HuH-7 (cell line): ENCODE measurements at regions not wholly inside any gene's neighbourhood (a gene's known extent, or its start where the extent isn't known, plus 50 kb on each side); places are given as distances from the start of the nearest gene placed in this dataset.
A peak's percentile ranks its signal among the peaks of the same experiment; 100 is the strongest.
"Not testable (repeated sequence)": the region's sequence is repeated elsewhere in the genome, so short reads cannot be mapped to it uniquely, and the experiment has no call there.

Experiments
- DNase-seq: peaks from one replicate; pipeline ENCODE4 v3.0.0; 2011; ENCODE audit warnings: low spot score

DNA sequence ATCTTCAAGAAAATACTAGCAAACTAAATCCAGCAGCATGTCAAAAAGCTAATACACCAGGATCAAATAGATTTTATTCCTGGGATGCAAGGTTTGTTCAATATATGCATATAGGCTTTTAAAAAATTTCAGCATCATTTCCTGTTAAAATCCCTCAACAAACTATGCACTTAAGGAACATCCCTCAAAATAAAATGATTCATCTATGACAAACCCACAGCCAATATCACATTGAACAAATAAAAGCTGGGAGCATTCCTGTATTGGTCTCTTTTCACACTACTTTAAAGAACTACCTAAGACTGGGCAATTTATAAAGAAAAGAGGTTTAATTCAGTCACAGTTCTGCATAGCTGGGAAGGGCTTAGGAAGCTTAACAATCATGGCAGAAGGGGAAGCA, 726.7 kb downstream of the GRXCR1 start:
- DNase-seq = no peak

DNA sequence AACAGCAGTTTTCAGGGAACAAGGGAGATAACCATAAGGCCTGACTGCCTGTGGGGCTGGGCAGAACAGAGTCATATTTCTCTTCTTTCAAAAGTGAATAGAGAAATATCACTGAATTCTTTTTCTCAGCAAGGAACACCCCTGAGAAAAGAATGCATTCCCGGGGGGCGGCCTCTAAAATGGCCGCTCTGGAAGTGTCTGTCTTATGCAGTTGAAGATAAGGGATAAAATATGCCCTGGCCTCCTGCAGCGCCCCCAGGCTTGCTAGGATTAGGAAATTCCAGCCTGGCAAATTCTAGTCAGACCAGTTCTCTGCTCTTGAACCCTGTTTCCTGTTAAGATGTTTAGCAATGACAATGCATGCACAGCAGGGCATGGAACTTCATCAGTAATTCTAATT, 745.4 kb downstream of the GRXCR1 start:
- not testable (repeated sequence) for DNase-seq

DNA sequence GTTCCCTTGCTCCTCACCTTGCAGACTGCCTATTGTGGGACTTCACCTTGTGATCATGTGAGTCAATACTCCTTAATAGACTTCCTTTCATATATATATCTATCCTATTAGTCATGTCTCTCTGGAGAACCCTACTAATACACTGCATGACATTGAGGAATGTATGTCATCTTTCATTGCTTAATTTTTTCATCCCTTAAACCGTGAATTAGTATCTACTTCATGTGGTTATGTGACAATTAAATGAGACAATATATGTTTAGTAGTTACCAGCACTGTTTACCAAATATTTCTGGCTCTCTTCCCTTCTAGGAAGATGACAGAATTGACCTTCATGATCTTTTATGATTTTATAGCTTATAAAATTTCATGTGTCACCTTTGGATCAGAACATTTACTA, 759.5 kb downstream of the GRXCR1 start:
- no peak for DNase-seq

DNA sequence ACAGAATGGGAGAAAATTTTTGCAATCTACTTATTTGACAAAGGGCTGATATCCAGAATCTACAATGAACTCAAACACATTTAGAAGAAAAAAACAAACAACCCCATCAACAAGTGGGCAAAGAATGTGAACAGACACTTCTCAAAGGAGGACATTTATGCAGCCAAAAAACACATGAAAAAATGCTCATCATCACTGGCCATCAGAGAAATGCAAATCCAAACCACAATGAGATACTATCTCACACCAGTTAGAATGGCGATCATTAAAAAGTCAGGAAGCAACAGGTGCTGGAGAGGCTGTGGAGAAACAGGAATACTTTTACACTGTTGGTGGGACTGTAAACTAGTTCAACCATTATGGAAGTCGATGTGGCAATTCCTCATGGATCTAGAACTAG, 767.0 kb downstream of the GRXCR1 start:
- not testable (repeated sequence) for DNase-seq

DNA sequence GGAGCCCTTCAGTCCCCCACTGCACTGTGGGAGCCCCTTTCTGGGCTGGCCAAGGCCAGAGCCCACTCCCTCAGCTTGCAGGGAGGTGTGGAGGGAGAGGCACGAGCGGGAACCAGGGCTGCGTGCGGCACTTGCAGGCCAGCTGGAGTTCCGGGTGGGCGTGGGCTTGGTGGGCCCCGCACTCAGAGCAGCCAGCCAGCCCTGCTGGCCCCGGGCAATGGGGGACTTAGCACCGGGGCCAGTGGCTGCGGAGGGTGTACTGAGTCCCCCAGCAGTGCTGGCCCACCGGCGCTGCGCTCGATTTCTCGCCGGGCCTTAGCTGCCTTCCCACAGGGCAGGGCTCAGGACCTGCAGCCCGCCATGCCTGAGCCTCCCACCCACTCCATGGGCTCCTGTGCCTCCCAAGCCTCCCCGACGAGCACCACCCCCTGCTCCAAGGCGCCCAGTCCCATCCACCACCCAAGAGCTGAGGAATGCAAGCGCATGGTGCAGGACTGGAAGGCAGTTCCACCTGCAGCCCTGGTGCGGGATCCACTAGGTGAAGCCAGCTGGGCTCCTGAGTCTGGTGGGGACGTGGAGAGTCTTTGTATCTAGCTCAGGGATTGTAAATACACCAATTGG, 776.2 kb downstream of the KCTD8 start:
- not testable (repeated sequence) for DNase-seq

DNA sequence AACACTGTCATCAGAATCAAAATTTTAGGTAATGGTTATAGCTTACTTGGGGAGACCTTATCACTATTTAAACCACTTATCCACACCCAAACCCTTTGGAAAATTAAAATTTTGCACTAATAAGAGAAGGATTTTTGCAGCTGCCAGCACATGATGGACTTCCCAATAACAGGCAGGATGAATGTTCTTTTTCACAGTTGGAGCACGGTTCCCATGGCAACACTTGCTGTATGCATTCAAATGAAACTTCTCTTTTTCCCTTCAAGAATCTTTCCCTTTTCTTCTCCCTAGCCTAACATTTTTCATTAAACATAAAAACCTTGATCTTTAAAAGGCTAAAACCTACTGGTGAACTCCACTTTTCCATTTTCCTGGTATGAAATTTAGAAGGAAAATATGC, 768.2 kb downstream of the KCTD8 start:
- no peak for DNase-seq

DNA sequence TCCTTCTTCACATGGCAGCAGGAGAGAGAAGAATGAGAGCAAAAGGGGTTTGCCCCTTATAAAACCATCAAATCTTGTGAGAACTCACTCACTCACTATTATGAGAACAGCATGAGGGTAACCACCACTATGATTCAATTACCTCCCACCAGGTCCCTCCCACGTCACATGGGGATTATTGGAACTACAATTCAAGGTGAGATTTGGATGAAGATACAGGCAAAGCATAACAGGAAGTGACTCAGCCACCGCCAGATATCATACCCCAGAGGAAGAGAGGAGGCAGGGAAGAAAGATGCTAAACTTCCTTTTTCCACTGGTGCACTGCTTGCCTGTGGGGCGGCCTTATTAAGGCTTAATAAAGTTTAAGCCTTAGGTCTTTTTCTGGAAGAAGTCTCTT, 766.1 kb downstream of the KCTD8 start:
- no peak for DNase-seq

DNA sequence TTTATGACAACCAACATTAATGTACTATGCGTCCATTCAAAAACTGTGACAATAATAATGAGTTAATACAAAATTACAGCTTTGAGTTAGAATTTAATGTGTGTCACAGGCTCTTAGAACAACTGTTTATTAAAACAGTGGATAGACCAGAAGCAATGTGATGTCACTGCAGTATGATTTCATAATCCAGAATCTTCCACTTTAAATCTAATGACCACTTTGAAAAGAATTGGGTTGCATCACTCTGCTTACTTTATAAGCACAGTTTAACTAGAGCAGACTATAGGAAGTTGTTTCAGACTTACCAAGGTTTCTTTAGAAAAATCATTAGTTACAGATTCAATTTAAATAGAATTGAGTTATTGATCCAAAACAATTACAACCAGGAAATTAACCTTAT, 758.5 kb downstream of the KCTD8 start:
- DNase-seq = no peak

DNA sequence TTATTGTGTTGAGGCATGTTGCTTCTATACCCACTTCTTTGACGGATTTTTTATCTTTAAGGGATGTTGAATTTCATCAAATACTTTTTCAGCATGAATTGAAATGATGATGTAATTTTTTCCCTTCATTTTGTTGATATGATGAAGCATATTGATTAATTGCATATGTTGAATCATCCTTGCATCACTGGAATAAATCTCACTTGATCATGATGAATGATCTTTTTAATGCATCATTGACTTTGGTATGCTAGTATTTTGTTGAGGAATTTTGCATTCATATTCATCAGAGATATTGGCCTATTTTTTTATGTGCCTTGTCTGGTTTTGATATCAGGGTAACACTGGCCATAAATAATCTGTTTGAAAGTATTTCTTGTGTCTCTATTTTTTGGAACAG, 754.7 kb downstream of the KCTD8 start:
- no peak for DNase-seq

DNA sequence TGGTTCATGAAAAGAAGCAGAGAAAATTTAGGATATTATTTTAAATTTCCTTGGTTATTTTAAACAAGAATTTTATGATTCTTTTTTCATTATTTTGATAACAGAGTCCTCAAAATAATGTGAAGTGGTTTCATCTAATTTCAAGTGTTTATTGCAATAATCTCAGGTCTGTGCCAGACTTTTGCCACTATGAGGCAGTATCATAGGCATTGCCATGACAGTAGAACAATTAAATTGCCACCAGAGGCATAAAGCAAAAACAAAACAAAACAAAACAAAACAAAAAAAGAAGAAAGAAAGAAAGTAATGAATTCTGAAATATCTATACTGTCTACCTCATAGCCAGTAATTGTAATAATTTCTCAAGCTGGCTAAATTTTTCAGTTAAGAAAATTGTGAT, 739.2 kb downstream of the KCTD8 start:
- DNase-seq = no peak

DNA sequence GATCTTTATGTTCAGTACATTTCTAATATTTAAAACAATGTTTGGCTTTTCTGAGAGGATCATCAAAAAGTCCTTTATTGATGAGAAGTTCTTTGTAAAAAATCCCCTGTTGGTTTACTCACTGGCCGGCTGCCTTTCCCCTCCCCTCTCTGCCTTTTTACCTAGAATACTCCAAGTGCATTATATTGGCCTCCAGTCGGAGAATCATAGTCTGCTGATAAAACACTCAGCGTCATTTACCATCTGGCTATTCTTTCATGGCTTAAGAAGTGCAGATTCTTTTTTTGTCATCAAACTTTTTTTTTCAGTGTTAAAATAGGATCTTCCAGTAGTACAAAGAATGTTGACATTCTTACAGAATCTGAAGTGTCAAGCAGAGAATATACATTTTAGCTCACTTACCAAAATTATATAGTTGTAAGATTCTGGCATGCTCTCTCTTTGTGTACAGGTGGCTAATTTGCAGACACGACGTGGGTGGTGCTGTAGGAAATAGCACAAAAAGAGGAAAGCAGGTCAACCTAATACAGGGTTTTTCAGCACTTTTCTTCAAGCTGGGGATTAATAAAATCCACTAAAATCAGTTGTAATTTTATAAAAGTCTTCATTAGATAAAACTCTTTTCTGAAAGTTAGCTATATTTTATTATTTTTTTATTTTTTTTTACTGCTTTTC, 731.8 kb downstream of the KCTD8 start:
- DNase-seq = no peak

DNA sequence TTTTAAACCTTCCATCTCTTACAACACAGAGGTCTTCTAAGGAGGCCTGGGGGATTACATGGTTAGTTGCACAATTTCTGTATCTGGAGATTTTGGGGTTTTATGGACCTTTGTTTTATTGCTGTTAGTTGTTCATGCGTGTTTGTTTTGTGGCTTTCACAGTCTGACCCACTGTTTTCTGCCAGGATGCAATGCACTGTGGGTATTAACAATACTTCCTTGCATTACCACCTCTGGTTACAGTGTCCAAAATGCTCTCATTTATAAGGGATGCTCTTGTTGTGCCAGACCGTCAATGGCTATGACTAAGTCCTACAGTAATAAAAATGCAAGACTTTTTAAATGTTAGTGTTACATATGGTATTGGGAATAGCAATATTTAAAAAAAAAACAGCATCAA, 730.2 kb downstream of the KCTD8 start:
- peak; percentile 15 for DNase-seq

DNA sequence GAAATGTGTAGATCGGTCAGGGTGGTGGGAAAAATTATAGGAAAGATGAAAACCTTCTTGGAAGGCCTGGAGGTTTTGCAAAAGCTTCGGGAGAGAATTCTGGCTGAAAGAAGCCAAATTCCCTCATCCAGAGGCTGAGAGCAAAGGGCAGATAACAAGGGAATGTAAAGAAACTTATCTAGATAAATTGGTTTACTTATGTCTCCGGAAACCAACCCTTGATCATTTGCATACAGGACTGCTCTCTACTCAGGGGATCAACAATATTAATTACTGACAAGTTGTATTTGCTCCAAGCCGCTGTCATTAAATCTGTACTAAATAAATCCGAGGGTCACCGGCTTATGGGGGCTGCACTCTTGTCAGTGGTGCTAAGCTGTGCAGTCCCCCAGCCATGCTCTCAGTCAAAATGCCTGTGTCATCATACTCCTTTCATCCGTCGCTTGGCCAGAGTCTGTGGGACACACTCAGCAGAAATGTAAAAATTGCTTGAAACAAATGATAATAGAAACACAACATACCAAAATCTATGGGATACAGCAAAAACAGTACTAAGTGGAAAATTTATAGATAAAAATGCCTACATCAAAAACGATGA, 715.7 kb downstream of the KCTD8 start:
- DNase-seq = peak; percentile 0

DNA sequence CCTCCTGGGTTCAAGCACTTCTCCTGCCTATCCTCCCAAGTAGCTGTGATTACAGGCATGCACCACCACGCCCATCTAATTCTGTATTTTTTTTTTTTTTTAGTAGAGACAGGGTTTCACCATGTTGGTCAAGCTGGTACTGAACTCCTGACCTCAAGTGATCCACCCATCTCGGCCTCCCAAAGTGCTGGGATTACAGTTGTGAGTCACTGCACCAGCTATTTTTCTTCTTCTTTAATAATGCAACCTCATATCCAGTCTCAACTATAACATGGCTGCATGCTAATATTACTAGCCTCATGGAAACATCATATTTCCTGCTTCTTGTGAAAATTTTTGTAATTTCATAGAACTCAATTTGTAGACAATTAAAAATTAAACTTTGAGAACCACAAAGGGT, 706.5 kb downstream of the KCTD8 start:
- DNase-seq = no peak

DNA sequence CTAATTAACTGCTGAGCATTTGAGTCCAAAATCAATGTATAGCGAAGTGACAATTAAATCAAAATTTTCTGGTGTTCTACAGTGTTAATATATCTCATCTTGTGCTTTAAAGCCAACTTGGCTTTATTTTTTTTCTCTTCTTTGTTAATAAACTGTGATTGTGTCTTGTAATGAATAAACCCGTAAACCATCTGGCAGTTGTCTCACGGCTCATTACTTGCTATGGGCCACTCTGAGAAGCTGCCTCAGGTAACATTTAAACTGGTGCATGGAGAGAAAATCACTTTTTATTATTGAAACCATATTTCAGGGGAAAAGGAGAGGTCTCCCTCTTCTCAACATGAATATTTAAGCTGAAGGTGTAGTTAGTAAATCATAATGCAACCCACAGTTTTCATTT, 694.0 kb downstream of the KCTD8 start:
- DNase-seq = no peak

DNA sequence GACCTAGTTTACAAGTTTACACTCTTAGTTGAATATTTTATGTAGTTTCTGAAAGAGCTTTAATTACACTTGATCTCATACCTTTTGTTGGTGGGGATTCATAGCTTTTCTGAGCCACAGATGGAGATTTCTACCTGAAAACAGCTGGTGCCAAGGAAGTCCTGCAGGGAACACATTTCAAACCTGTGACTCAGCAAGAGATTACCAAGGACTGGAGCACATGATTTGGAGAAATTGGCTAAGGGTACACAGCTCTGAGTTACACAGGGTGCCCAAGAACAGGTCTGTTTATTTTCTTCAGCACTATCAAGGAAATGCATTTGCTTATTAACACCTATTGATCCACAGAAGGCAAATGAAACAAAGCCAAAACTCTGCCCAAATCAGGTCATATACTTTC, 691.5 kb downstream of the KCTD8 start:
- DNase-seq = no peak

DNA sequence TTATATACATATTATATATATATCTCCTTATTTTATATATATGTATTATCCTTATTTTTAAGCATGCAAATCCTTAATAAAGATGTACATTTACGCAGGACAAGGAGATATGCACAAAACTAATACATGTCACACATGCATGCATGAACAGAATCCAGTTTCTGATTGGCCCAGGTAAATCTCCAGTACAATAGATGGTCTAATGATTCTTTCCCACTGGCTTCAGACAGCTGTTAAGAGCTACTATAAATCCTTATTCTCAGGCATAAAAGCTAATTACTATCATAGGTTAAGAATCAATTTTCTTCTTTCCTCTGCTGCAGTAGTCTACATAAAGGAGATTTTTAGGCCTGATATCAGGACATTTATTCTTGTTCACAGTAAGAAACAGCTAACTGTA, 689.8 kb downstream of the KCTD8 start:
- no peak for DNase-seq

DNA sequence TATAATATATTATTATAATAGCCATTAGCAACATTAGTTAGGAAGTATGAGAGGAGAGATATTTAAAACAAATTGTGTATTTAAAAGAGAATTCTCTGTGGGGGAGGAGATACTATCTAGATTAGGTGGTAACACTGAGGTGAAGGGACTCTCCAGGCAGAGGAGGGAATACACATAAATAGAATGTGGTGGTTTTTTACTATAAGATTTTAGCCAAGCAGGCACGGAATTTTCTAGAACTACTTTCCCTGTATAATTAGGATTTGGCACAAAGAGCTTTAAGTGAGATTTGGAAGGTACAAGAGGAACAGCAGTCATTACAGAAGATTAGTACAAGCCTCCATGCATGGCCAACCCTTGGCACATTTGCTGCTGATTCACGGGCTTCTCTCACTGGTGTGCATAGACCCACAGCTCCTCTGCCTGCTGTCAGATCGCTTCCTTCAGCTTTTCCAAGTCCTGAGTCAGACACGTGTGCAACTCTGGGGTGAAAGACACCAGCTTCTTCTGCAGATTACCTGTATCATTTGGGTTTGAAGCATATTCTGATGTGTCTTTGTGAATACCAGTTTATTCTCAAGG, 685.5 kb downstream of the KCTD8 start:
- DNase-seq = no peak

DNA sequence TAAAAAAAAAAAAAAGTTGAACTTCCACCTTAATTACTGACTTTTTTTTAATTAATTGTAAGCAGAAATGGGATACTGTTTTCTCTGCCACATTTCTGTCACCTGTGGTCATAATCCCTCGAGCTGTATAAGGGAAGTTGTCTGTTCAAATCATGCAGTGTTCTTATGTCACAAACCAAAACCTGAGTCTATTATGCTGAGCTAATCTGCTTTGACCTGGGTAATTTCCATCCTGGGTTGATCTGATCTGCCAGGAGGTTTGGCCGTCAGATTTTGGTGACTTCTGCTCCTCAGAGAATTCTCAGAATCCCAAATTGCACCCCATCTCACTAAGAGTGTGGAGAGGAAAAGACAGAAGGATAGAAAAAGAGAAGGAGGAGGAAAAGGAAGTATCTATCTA, 683.1 kb downstream of the KCTD8 start:
- DNase-seq = no peak

DNA sequence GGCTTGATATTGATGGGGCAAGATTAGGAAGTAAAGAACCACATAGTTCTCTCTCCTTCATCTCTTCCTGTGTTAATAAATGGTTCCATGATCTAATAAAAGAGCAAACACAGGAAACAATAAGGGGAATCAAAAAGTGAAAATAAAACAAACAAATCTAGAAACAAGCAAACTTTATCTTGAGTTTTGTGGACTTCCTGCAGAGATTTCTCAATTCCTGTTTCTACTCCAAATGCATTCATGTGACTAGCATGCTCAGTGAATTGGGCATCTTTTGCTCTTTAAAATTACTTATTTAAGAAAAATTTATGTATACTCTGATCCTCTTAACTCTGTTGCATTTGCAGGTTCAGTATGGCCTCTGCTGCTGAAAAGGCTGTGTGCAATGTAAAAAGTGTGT, 682.0 kb downstream of the KCTD8 start:
- DNase-seq = no peak

DNA sequence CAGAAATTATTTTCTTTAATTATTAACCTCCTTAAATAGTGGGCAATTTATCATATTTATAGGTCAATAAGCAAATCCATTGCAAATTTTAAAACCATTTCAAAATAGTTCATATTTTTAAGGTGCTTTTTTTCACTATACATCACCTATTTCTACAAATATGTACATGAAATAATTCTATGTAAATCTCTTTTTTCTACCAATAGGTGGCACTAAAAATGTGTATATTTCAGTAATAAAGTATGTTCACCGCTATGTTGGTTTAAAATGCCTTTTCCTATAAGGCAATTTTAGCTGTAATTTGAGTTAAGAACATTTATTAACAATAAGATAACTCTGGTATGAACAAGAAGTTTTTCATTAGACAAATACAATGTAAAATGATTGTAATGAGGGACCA, 672.2 kb downstream of the KCTD8 start:
- peak; percentile 5 for DNase-seq

DNA sequence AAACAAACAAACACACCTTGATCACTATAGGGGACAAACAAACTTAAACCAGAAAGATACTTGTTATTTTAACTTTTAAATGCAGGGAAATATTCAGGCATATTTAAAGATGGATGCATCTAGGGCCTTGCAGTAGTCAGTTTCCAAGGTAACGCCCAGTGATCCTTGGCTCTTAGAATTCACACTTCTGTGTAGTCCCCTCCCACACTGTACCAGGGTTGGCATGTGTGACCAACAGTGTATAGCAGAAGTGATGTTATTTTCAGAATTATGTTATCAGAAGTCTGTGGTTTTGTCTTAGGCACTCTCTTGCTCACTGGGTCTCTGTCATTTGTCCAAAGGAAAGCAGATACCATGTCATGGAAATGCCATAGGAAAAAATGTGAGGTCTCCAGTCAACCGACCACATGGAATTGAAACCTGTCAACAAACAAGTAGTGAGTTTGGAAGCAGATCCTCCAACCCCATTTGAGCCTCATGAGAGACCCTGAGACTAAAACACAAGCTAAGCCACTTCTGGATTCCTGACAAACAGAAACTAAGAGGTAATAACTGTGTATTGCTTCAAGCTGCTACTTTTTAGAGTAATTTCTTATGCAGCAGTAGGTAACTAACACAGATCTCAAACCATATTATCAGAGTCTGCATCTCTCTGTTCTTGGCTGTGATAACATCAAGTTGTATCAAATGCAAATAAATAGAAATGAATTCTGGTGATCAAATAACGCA, 670.3 kb downstream of the KCTD8 start:
- no peak for DNase-seq

DNA sequence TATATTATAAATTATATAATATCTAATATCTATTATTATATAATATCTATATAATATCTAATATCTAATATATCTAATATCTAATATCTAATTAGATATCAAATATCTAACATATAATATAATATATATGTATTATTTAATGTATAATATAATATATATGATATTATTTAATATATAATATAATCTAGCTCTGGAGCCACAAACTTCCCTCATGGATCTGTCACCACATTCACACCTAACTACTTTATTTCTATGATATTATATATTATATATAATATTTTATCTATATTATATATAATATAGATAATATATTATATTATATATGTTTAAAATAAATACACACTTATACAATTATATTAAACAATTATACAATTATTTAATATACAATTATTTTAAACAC, 667.5 kb downstream of the KCTD8 start:
- no peak for DNase-seq
